ENCODE measurements at regions not wholly inside any gene's neighbourhood (a gene's known extent, or its start where the extent isn't known, plus 50 kb on each side); places are given as distances from the start of the nearest gene placed in this dataset.

DNA sequence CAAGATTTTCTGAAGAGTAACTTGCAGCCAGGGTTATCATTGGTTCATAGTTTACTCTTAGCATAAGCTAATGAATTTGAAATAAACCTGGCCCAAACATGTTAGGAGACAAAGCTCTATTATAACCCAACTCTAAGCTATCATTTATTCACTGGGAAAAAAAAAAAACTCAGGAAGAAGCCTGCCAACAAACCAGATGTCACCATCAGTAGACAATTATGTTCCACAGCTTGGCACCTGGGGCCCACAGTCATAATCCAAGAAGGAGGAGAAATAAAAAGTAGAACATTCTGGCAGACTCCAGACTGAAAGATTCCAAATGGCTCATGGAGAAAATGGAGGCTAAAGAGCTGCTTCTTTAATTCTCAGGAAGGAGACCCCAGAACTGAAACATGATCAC is 100.0 kb upstream of the CNR1 start:
- TF ChIP-seq CTCF (IDR thresholded peaks at IDR 0.05; ENCODE audit: insufficient read depth, low read length, poor library complexity, severe bottlenecking) (no peak), EZH2phosphoT487 (conservative IDR thresholded peaks at IDR 0.05; ENCODE audit: low read length) (no peak)
